GM10266 (cell line): ENCODE measurements at regions not wholly inside any gene's neighbourhood (a gene's known extent, or its start where the extent isn't known, plus 50 kb on each side); places are given as distances from the start of the nearest gene placed in this dataset.

Experiments used
- DNase-seq: peaks from one replicate; pipeline ENCODE4 v3.0.0; 2012; ENCODE audit errors: extremely low spot score
- CTCF ChIP-seq: IDR thresholded peaks from 2 replicates; pipeline ENCODE4 v1.5.1; 2012; ENCODE audit warnings: mild to moderate bottlenecking, low read depth; ENCODE audit not compliant: control insufficient read depth, insufficient read depth; ENCODE audit errors: missing control alignments

DNA sequence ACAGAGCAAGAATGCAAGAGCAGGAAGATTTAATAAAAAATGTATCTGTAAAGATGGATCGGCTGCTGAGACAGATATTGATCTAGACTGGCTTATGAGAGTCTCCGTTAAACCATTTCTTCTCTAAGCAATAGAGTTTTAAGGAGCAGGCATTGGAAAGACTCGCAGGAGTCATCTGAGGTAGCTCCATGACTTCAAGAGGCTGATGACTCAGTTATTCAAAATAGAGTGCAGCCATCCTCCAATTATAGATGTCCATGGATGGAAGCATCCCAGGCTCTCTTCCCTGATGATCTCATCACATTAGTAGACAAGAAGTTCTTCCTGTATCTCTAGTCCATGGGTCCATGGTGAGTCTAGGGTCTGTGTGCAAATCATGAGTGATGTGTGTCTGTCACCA lies 638.3 kb upstream of the TMEM132C start:
- no peak for TF ChIP-seq CTCF
- no peak for DNase-seq

DNA sequence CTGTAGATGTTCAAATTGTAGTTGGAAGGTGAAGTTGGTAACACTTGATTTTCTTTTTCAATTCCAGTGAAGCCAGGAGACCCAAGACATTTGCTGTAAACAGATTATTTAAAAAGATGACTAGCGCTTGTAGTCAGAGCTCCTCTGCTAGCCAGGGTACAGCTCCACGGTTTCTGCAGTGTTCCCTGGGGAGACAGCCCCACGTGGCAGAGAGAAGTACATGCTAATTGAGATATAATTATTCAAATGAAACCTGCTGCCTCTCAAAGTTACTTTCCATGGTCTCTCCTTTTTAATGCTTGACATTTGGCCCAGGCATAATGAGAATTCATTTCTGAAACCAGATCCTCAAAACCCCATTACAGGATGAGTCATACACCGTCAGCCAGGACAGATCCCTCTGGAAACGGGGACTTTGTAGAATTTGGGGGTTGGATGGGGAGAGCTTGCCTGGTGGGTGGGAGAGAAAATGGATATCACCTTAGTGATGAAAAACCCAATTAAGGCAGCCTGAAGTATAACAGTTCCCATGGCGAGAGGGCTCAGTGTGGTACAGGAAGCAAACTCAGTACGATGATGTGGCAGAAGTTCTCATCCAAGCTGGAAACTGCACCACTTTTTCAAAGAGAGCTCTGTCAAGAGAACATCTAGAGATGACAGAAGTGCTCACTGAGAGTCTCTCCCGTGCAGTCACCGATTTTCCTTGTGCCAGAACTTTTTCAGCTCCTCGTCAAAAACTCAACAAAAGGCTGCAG lies 637.7 kb upstream of the TMEM132C start:
- DNase-seq: no peak
- TF ChIP-seq CTCF: no peak

- no peak for DNase-seq
- TF ChIP-seq CTCF: no peak
Measured at GRCh38 chr12:127632461-127632860, 634.5 kb upstream of the TMEM132C start.

DNA sequence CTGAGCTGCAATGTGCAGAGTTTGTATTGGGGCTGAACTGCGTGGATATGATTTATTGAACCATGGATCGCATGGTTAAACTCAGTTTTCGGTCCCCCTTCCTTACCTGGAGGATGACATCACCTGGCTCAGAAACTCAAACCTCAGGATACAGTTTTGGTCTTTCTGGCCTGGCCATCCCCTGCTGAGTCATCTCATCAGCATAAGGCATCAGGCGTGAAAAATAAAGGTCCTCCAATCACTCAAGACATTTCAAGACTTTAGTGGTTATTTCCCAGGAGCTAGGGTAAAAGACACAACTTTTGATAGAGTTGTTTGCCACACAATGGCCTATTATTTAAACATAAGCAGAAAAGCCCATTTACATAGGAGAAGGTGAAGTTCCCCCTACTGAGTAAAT lies 631.1 kb upstream of the TMEM132C start:
- no peak for DNase-seq
- TF ChIP-seq CTCF: no peak

GRCh38 chr12:127636882-127637281 lies 630.1 kb upstream of the TMEM132C start:
- no peak for DNase-seq
- no peak for TF ChIP-seq CTCF

DNA sequence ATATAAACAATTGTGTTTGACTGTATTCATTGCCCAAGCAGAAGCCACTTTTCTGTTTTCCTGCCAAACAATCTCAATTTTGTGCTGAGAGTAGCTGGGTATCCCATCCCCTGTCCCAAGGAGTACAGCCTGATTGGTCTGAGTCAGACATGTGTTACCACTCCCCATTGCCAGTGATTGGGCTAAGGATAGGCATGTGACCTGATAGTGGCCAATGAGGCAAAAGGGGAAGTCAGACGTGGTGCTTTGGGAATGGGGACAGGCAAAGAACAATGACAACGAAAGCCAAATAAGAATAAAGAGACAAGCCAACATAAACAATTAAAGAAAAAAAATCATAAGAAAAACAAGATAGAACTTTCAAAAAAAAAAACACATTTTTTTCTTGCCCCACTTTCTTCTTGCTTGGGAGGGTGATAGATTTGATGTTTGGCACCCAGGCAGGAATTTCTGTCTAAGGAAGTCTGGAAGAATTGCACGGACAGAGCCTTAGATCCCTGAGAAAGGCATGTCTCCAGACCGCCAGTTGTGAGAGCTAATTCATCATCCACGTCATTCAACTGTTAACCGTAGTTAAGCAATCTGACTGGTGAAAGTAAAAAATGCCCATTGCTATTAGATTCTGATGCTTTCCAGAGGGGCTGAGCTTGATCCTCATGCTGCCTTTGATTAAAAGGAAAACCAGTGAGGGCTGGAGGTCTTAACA lies 626.6 kb upstream of the TMEM132C start:
- DNase-seq: no peak
- no peak for TF ChIP-seq CTCF

GRCh38 chr12:127642208-127642607 lies 624.8 kb upstream of the TMEM132C start:
- TF ChIP-seq CTCF: no peak
- DNase-seq: no peak
